ENCODE measurements at regions not wholly inside any gene's neighbourhood (a gene's known extent, or its start where the extent isn't known, plus 50 kb on each side); places are given as distances from the start of the nearest gene placed in this dataset.

- intact Hi-C loops (cut with micrococcal nuclease) = no loop called here
- H3K4me1 Mint-ChIP-seq (ENCODE audit: low read depth) = no peaks in the 10 kb centered on the region
- no peak overlapping the region for H3K4me3 Mint-ChIP-seq (ENCODE audit: low read depth)
- no peak overlapping the region for H3K27ac Mint-ChIP-seq
- H3K27me3 Mint-ChIP-seq (ENCODE audit: low read depth) = no peaks in the 10 kb centered on the region
- H3K36me3 Mint-ChIP-seq (ENCODE audit: low read depth) = no peaks in the 10 kb centered on the region
- no peak for DNase-seq (ENCODE audit: low spot score)
- H3K9me3 Mint-ChIP-seq = no peaks in the 10 kb centered on the region
Measured at GRCh38 chr7:46245586-46246111, 324.6 kb upstream of the IGFBP3 start.

DNA sequence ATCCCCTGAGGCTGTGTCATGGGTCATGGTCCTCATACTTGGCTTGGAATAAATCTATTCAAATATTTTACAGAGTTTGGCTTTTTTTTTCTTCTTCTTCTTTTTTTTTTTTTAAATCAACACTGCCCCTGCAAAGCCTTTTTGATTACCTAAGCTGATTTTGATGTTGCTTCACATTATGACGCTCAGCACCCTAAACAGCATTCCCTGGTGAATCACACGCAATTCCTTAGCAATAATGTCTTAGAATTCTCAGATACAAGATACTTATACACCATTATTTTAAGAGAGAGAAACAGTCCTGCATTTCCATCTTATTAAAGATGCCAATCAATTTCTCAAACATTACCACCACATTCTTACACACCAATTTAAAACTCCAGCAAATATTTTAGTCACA lies 323.7 kb upstream of the IGFBP3 start:
- DNase-seq (ENCODE audit: low spot score) = no peak
- H3K27ac Mint-ChIP-seq = no peak overlapping the region
- H3K36me3 Mint-ChIP-seq (ENCODE audit: low read depth) = no peaks in the 10 kb centered on the region
- H3K27me3 Mint-ChIP-seq (ENCODE audit: low read depth) = no peaks in the 10 kb centered on the region
- no peak overlapping the region for H3K4me3 Mint-ChIP-seq (ENCODE audit: low read depth)
- H3K9me3 Mint-ChIP-seq = no peaks in the 10 kb centered on the region
- H3K4me1 Mint-ChIP-seq (ENCODE audit: low read depth) = no peaks in the 10 kb centered on the region
- intact Hi-C loops (cut with micrococcal nuclease) = no loop called here

GRCh38 chr7:46243406-46243805 lies 322.3 kb upstream of the IGFBP3 start:
- Mint-ChIP-seq H3K4me3 (ENCODE audit: low read depth) (no peak overlapping the region), H3K36me3 (ENCODE audit: low read depth) (no peaks in the 10 kb centered on the region), H3K27ac (no peak overlapping the region), H3K9me3 (no peaks in the 10 kb centered on the region), H3K4me1 (ENCODE audit: low read depth) (no peaks in the 10 kb centered on the region), H3K27me3 (ENCODE audit: low read depth) (no peaks in the 10 kb centered on the region)
- DNase-seq (ENCODE audit: low spot score) = no peak
- intact Hi-C loops (cut with micrococcal nuclease) = no loop called here

DNA sequence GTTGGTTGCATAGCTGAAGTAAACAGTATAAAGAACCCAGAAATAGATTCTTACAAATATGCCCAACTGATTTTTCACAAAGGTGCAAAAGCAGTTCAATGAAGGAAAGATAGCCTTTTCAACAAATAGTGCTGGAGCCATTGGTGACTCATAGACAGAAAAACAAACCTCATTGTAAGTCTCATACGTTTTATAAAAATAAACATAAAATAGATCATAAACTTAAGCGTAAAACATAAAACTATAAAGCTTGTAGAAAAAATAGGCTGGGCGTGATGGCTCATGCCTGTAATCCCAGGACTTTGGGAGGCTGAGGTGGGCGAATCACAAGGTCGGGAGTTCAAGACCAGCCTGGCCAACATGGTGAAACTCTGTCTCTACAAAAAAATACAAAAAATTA lies 318.8 kb upstream of the IGFBP3 start:
- Mint-ChIP-seq H3K9me3 (no peaks in the 10 kb centered on the region), H3K4me1 (ENCODE audit: low read depth) (no peaks in the 10 kb centered on the region), H3K36me3 (ENCODE audit: low read depth) (no peaks in the 10 kb centered on the region), H3K4me3 (ENCODE audit: low read depth) (no peak overlapping the region), H3K27ac (no peak overlapping the region), H3K27me3 (ENCODE audit: low read depth) (no peaks in the 10 kb centered on the region)
- no peak for DNase-seq (ENCODE audit: low spot score)
- intact Hi-C loops (cut with micrococcal nuclease) = no loop called here

DNA sequence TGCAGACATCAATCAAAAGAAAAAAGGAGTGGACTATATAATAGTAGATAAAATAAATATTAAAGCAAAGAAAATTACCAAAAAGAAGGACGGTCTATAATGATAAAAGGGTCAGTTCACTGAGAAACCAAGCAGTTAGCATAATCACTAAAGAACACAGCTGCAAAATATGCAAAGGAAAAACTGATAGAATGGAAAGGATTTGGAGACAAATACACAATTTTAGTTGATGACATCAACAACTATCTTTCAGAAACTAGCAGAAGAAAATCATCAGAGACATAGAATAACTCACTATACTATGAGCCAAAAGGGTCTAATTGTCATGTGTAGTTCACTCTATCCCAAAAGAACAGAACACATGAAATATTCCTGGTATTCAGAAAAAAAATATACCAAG lies 316.4 kb upstream of the IGFBP3 start:
- H3K36me3 Mint-ChIP-seq (ENCODE audit: low read depth) = no peaks in the 10 kb centered on the region
- H3K9me3 Mint-ChIP-seq = no peaks in the 10 kb centered on the region
- H3K27ac Mint-ChIP-seq = no peak overlapping the region
- no peaks in the 10 kb centered on the region for H3K4me1 Mint-ChIP-seq (ENCODE audit: low read depth)
- intact Hi-C loops (cut with micrococcal nuclease) = no loop called here
- DNase-seq (ENCODE audit: low spot score) = no peak
- no peak overlapping the region for H3K4me3 Mint-ChIP-seq (ENCODE audit: low read depth)
- no peaks in the 10 kb centered on the region for H3K27me3 Mint-ChIP-seq (ENCODE audit: low read depth)

GRCh38 chr7:46233585-46234329 lies 312.7 kb upstream of the IGFBP3 start:
- H3K4me3 Mint-ChIP-seq (ENCODE audit: low read depth) = no peak overlapping the region
- DNase-seq (ENCODE audit: low spot score) = no peak
- H3K27me3 Mint-ChIP-seq (ENCODE audit: low read depth) = no peaks in the 10 kb centered on the region
- H3K4me1 Mint-ChIP-seq (ENCODE audit: low read depth) = no peaks in the 10 kb centered on the region
- intact Hi-C loops (cut with micrococcal nuclease) = no loop called here
- no peaks in the 10 kb centered on the region for H3K36me3 Mint-ChIP-seq (ENCODE audit: low read depth)
- H3K9me3 Mint-ChIP-seq = no peaks in the 10 kb centered on the region
- H3K27ac Mint-ChIP-seq = no peak overlapping the region

DNA sequence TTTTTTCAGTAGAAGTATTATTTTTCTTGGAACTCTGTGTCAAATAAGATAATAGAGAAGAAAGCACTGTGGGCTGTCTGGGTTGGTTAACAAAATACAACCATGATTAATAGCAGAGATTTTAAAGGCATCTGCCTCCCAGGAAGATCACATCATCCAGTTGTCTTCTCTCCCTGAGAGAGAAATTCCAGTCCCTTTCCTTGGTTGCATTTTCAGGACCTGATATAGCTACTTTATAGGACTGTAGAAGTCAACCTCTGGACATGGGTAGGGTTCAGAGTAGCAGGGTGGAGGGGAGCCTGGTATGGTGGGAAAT lies 309.9 kb upstream of the IGFBP3 start:
- Mint-ChIP-seq H3K36me3 (ENCODE audit: low read depth) (no peaks in the 10 kb centered on the region), H3K27ac (no peak overlapping the region), H3K9me3 (no peaks in the 10 kb centered on the region), H3K27me3 (ENCODE audit: low read depth) (no peaks in the 10 kb centered on the region), H3K4me1 (ENCODE audit: low read depth) (no peaks in the 10 kb centered on the region), H3K4me3 (ENCODE audit: low read depth) (no peak overlapping the region)
- DNase-seq (ENCODE audit: low spot score) = no peak
- intact Hi-C loops (cut with micrococcal nuclease) = no loop called here

- no peak for DNase-seq (ENCODE audit: low spot score)
- no peak overlapping the region for H3K4me3 Mint-ChIP-seq (ENCODE audit: low read depth)
- H3K27me3 Mint-ChIP-seq (ENCODE audit: low read depth) = no peaks in the 10 kb centered on the region
Measured at GRCh38 chr7:46230298-46230989, 309.4 kb upstream of the IGFBP3 start.

DNA sequence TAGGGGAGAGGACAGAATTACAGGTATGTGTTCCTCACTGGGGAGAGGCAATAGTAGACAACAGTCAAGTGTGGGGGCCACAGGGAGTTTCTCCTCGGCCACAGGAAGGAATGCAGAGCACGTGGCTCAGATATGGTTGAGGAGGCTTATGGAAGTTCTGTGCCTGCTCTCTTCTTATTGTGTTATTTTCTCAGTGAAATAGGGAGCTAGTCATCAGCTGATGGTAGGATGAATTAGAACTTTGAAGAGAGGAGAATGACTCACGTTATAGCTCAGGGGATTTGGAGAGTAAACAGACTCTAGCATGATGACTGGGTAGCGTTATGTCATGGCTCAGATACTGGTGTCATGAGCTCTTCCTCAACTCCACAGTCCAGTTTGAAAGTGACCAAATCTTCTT lies 308.3 kb upstream of the IGFBP3 start:
- H3K4me3 Mint-ChIP-seq (ENCODE audit: low read depth) = no peak overlapping the region
- intact Hi-C loops (cut with micrococcal nuclease) = no loop called here
- H3K27ac Mint-ChIP-seq = no peak overlapping the region
- no peaks in the 10 kb centered on the region for H3K9me3 Mint-ChIP-seq
- no peaks in the 10 kb centered on the region for H3K27me3 Mint-ChIP-seq (ENCODE audit: low read depth)
- H3K36me3 Mint-ChIP-seq (ENCODE audit: low read depth) = no peaks in the 10 kb centered on the region
- no peak for DNase-seq (ENCODE audit: low spot score)
- H3K4me1 Mint-ChIP-seq (ENCODE audit: low read depth) = no peaks in the 10 kb centered on the region

More at GRCh38 chr7:46230298-46230989, 309.4 kb upstream of the IGFBP3 start:
- no peaks in the 10 kb centered on the region for H3K4me1 Mint-ChIP-seq (ENCODE audit: low read depth)
- H3K9me3 Mint-ChIP-seq = no peaks in the 10 kb centered on the region
- H3K36me3 Mint-ChIP-seq (ENCODE audit: low read depth) = no peaks in the 10 kb centered on the region
- H3K27ac Mint-ChIP-seq = no peak overlapping the region
- intact Hi-C loops (cut with micrococcal nuclease) = no loop called here

- no peak for DNase-seq (ENCODE audit: low spot score)
- Mint-ChIP-seq H3K36me3 (ENCODE audit: low read depth) (no peaks in the 10 kb centered on the region), H3K27ac (no peak overlapping the region), H3K27me3 (ENCODE audit: low read depth) (no peaks in the 10 kb centered on the region), H3K4me1 (ENCODE audit: low read depth) (no peaks in the 10 kb centered on the region), H3K4me3 (ENCODE audit: low read depth) (no peak overlapping the region), H3K9me3 (peaks cover 4% of the 10 kb centered on the region)
- intact Hi-C loops (cut with micrococcal nuclease) = no loop called here
Measured at GRCh38 chr7:46226860-46227259, 305.8 kb upstream of the IGFBP3 start.

- intact Hi-C loops (cut with micrococcal nuclease) = no loop called here
- no peaks in the 10 kb centered on the region for H3K27me3 Mint-ChIP-seq (ENCODE audit: low read depth)
Measured at GRCh38 chr7:46224363-46224762, 303.3 kb upstream of the IGFBP3 start.

GRCh38 chr7:46220066-46220630 lies 299.1 kb upstream of the IGFBP3 start:
- H3K9me3 Mint-ChIP-seq = peaks cover 11% of the 10 kb centered on the region
- H3K36me3 Mint-ChIP-seq (ENCODE audit: low read depth) = no peaks in the 10 kb centered on the region
- intact Hi-C loops (cut with micrococcal nuclease) = no loop called here
- no peaks in the 10 kb centered on the region for H3K27me3 Mint-ChIP-seq (ENCODE audit: low read depth)
- no peaks in the 10 kb centered on the region for H3K4me1 Mint-ChIP-seq (ENCODE audit: low read depth)
- DNase-seq (ENCODE audit: low spot score) = no peak
- H3K27ac Mint-ChIP-seq = no peak overlapping the region
- no peak overlapping the region for H3K4me3 Mint-ChIP-seq (ENCODE audit: low read depth)

More at GRCh38 chr7:46224363-46224762, 303.3 kb upstream of the IGFBP3 start:
- DNase-seq (ENCODE audit: low spot score) = no peak
- Mint-ChIP-seq H3K27ac (no peak overlapping the region), H3K4me1 (ENCODE audit: low read depth) (no peaks in the 10 kb centered on the region), H3K9me3 (peaks cover 11% of the 10 kb centered on the region), H3K36me3 (ENCODE audit: low read depth) (no peaks in the 10 kb centered on the region), H3K4me3 (ENCODE audit: low read depth) (no peak overlapping the region)

- intact Hi-C loops (cut with micrococcal nuclease) = no loop called here
- Mint-ChIP-seq H3K27ac (no peak overlapping the region), H3K27me3 (ENCODE audit: low read depth) (no peaks in the 10 kb centered on the region), H3K4me3 (ENCODE audit: low read depth) (no peak overlapping the region), H3K9me3 (peaks cover 11% of the 10 kb centered on the region), H3K36me3 (ENCODE audit: low read depth) (no peaks in the 10 kb centered on the region), H3K4me1 (ENCODE audit: low read depth) (no peaks in the 10 kb centered on the region)
- no peak for DNase-seq (ENCODE audit: low spot score)
Measured at GRCh38 chr7:46218461-46219200, 297.6 kb upstream of the IGFBP3 start.
